ENCODE measurements at regions not wholly inside any gene's neighbourhood (a gene's known extent, or its start where the extent isn't known, plus 50 kb on each side); places are given as distances from the start of the nearest gene placed in this dataset.
"Not testable (repeated sequence)": the region's sequence is repeated elsewhere in the genome, so short reads cannot be mapped to it uniquely, and the experiment has no call there.

DNA sequence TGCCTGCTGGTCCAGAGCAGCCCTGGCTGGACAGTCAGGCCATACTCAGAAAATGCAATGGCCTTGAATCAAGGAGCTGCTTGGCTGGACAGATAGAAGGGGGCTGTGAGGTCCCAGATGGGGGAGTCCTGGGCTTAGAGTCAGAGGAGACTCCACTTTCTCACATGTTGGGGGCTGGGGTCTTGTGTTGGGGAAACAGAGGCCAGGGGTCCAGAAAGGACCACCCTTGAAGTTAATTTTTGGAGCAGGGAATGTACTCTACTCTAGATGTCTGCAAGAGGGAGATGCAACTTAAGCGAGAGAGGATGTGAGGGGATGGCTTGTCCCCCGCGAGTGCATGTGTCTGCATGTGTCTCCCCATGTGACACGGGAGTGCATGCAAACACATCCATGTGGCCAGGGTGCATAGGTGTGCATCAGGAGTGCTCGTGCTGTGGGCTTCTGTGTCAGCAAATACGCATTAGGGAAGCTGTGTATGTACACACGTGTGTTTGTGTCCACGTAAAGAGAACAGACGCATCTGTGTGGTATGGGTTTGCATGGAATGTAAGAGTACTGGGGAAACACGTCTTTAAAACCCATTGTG is 303.2 kb downstream of the MYCN start:
- DNase-seq (ENCODE audit: low spot score) = no peak

DNA sequence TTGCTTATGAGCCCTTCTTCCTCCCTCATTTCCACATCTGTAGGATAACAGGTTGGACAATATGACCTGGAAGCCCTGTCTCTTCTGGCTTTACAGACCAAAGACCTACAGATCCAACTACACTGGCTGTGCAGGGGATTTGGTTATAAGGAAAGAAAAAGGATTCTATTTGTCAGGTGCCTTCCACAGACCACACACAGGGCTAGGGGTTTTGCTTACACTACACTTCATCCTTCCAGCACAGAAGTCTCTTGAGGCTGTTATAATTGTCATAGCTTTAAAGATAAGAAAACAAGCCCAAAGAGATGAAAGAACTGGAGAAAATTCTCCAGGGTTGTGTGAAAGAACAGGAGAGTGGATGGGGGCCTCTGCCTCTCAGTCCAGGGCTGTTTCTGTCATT is 302.6 kb downstream of the MYCN start:
- DNase-seq (ENCODE audit: low spot score) = no peak

- no peak for DNase-seq (ENCODE audit: low spot score)
Measured at GRCh38 chr2:16241166-16242160, 301.1 kb downstream of the MYCN start.

DNA sequence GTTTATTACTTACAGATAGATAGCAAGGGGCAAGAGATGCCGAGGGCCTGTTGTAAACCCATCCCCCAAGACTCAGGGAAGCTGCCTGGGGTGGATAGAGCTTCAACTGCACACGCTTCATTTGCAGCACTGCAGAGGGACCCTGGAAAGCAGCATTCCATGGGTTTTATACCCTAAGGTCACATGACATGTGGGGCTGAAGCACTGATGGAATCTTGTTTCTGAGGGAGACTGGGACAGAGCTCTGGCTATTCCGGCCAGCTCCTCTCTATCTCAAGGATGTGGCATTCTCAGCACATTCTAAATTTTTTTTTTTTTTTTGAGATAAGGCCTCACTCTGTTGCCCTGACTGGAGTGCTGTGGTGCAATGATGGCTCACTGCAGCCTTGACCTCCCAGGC is 300.1 kb downstream of the MYCN start:
- no peak for DNase-seq (ENCODE audit: low spot score)

DNA sequence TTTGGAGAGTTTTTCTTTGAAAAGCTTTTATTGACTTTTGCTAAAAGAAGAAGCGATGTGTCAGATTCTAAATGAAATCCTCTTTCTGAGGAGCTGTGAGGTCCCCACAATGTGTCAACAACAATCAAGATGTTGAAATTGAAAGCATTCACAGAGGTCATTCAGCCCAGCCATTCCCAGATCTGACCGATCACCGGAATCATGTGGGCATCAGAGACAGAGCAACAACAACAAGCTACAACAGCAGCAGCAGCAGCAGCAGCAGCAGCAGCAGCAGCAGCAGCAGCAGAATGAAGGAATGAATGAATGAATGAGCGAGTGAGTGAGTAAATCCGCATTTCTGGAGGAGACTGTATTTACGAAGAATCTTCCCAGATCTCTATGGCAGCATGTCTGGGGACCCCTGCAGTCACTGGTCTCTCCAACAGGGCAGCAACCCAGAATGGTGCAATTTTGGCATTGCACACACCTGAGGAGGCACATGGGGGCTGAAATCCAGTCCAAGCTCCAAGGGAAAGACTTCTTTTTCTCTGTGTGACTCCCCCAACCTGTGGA is 299.0 kb downstream of the MYCN start:
- no peak for DNase-seq (ENCODE audit: low spot score)

DNA sequence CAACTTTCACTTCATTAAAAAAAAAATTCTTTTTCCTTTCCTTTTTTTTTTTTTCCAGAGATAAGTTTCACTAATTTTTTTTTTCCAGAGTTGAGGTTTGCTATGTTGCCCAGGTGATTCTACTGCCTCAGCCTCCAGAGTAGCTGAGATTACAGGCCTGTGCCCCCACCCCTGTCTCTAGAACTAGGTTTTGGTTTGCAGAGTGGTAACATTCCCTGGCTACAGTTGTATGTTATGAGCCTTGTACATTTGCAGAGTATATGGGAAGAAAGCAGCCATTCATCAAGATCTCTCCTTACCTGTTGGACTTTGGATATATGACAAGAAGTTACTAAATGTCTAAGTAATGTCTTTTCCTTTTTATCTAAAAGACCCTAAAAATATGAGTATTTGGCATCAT is 298.4 kb downstream of the MYCN start:
- DNase-seq (ENCODE audit: low spot score) = no peak

- DNase-seq (ENCODE audit: low spot score) = no peak
Measured at GRCh38 chr2:16238001-16238761, 297.8 kb downstream of the MYCN start.

DNA sequence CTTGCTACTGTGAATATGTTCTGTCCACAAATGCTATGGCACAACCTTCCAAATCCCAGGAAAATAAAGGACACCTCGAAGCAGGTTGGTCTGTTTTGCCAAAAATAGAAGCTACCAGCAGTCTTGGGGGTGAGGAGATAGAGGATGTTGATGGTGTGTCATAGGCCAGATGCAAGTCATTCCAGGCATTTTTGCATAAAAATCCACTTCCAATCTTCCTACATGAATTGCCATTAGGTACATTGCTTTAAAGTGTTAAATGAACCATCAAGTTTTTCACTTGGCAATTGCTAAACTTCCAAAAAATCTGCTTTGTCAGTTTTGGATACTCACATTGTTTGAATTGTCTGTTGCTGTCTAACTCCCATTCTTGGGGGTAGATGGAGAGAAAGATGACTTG is 295.4 kb downstream of the MYCN start:
- no peak for DNase-seq (ENCODE audit: low spot score)

GRCh38 chr2:16235291-16235690 is 294.9 kb downstream of the MYCN start:
- DNase-seq (ENCODE audit: low spot score) = not testable (repeated sequence)

GRCh38 chr2:16228951-16229350 is 288.6 kb downstream of the MYCN start:
- DNase-seq (ENCODE audit: low spot score) = no peak

- no peak for DNase-seq (ENCODE audit: low spot score)
Measured at GRCh38 chr2:16228471-16228870, 288.1 kb downstream of the MYCN start.

DNA sequence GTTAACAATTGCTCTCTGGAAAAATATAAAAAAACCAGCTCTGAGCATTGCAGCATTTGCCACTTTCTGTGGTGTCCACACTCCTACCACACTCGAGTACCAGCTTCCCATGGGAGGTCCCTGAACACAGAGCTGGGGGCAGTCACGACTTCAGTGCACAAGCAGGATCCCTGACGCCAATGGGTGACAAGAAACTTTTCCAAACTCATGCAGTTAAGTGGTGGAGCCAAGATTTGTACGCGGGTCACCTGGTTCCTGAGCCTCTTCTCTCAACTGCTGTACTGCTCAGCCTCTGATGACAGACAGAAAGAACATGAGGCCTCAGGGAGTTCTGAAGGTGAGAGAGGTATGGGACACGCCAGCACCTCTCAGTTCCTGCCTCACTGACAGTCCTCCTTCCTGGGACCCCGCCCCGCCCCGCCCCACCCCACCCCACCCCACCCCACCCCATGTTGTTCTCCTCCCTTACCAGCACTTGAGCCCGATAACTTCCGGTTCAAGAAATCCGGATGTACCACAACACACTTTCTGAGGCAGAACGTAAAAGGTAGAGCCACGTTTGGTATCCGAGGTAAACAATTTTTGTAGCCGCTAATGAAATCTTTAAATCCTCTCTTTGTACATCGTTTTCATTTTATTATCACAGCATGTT is 287.6 kb downstream of the MYCN start:
- no peak for DNase-seq (ENCODE audit: low spot score)

- no peak for DNase-seq (ENCODE audit: low spot score)
Measured at GRCh38 chr2:16226943-16227664, 286.8 kb downstream of the MYCN start.

DNA sequence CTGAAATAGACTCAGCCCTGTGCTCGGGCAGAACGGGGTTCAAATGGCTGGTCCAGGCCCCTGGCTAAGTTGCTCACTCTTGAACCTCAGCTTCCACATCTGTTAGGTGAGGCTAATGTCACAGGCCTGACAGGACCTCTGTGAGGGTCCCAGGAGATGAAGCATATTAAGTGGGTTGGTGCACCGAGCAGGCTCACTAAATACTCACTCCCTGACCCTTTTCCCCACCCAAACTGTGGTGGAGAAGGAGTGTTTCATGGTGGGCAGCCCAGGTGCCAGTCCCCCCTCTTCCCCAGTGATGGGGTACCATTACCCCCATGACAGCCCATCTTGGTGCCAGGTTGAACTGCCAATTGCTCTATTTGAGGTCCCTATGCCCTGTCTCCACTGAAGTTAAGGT is 286.0 kb downstream of the MYCN start:
- no peak for DNase-seq (ENCODE audit: low spot score)

GRCh38 chr2:16225545-16225944 is 285.2 kb downstream of the MYCN start:
- DNase-seq (ENCODE audit: low spot score) = no peak

DNA sequence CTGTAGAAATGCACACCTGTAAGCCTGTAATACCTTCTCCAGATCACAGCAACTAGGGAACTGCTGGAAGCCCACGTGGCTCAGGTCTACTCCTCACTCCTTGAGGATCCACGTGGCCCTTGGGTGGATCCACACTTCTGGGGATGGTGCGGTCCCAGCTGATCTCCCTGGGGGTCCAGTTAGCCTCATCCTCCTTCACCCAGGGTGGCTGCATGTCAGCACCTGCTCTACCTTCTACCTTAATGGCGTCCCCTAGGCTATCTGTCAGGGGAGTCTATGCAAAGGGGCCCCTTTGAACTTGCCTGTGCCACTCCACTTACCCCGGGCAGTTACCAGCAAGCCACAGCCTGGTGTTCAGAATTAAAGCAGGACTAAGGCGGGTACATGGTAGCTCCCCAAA is 284.7 kb downstream of the MYCN start:
- no peak for DNase-seq (ENCODE audit: low spot score)

- DNase-seq (ENCODE audit: low spot score) = no peak
Measured at GRCh38 chr2:16224298-16225045, 284.1 kb downstream of the MYCN start.

GRCh38 chr2:16223841-16224177 is 283.5 kb downstream of the MYCN start:
- no peak for DNase-seq (ENCODE audit: low spot score)

- DNase-seq (ENCODE audit: low spot score) = peak; percentile 67
Measured at GRCh38 chr2:16223161-16223840, 283.0 kb downstream of the MYCN start.

DNA sequence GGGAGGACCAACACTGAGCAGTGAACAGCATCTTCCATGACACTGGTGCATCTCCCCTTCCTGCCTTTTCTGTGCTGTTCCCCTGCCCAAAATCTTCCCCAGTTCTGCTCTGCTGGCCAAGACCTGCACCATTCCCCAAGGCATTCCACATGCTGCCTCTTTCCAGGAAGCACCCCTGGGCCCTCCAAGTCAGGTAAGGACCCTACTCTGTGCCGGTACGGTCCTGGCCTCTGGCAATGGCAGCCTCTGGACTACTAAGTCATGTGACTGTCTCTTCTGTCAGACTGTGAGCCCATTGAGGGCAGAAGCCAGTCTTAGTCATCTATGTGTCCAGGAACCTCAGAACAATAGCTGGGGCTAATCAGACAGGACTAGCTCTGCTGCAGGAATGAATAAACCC is 282.0 kb downstream of the MYCN start:
- no peak for DNase-seq (ENCODE audit: low spot score)

All from ecto neural progenitor cell (in vitro differentiated cells).